ENCODE measurements at regions not wholly inside any gene's neighbourhood (a gene's known extent, or its start where the extent isn't known, plus 50 kb on each side); places are given as distances from the start of the nearest gene placed in this dataset.

GRCh38 chr10:29169021-29169420 lies 119.8 kb upstream of the LYZL1 start:
- DNase-seq (ENCODE audit: extremely low read depth in 1 of 4, low spot score in 3 of 4) (no peak), FAIRE-seq (no peak), ATAC-seq (no peak)
- ChIA-PET POLR2A (no interaction called here), CTCF (ENCODE audit: low intra/inter-chr PET ratio) (no interaction called here)
- no peak for TF ChIP-seq ZBTB17 (CRISPR knock-in tag; IDR thresholded peaks at IDR 0.05)
- TF ChIP-seq ZNF79 (CRISPR knock-in tag; IDR thresholded peaks at IDR 0.05; ENCODE audit: low read depth): no peak
- no peak for TF ChIP-seq ZNF76 (CRISPR knock-in tag; IDR thresholded peaks at IDR 0.05; ENCODE audit: borderline replicate concordance)
- 0% methylated on average over 2 of the region's 2 CpGs for WGBS (ENCODE audit: insufficient coverage, low coverage, missing lambda C conversion rate)
- H3K36me3 ChIP-seq (ENCODE audit: control insufficient read depth, insufficient read depth, low read length): no peaks in the 10 kb centered on the region
- in situ Hi-C loops (cut with MboI) (no loop called here), intact Hi-C loops (cut with micrococcal nuclease) (no loop called here)
- no peak overlapping the region for H3K4me2 ChIP-seq (ENCODE audit: insufficient read depth, low read length)
- no peak overlapping the region for H2AFZ ChIP-seq (ENCODE audit: low read depth, low read length)
- H3K9me1 ChIP-seq (ENCODE audit: control insufficient read depth, insufficient read depth, low read length): no peaks in the 10 kb centered on the region
- H3K4me3 ChIP-seq: no peak overlapping the region
- H3K27me3 ChIP-seq (ENCODE audit: control insufficient read depth in 2 of 2, insufficient read depth in 2 of 2, low read length in 2 of 2): no peaks in the 10 kb centered on the region
- H3K27ac ChIP-seq (ENCODE audit: extremely low read depth, low read depth, low read length): no peak overlapping the region
- 0 out of 2 replicates have a peak, but pooled peaks cover 3% of the 10 kb centered on the region for H3K9me3 ChIP-seq (replicated peaks; ENCODE audit: control insufficient read depth, insufficient read depth, low read depth, low read length)
- no peaks in the 10 kb centered on the region for H3K4me1 ChIP-seq (replicated peaks in 1 of 2; ENCODE audit: control insufficient read depth in 2 of 2, insufficient read depth in 2 of 2, low read length in 2 of 2)
- no peak overlapping the region for H3K9ac ChIP-seq (ENCODE audit: insufficient read depth in 1 of 2, low read depth in 2 of 2, low read length in 2 of 2)
- H3K79me2 ChIP-seq (ENCODE audit: control insufficient read depth, insufficient read depth, low read length): no peaks in the 10 kb centered on the region
- no TSS peak for BruUV-seq (replicated peaks)
- H4K20me1 ChIP-seq (replicated peaks; ENCODE audit: control insufficient read depth, insufficient read depth, low read length): no peaks in the 10 kb centered on the region

- no peak overlapping the region for H3K27ac ChIP-seq (ENCODE audit: extremely low read depth, low read depth, low read length)
- DNase-seq (ENCODE audit: extremely low read depth in 1 of 4, low spot score in 3 of 4) (no peak), ATAC-seq (no peak), FAIRE-seq (no peak)
- BruUV-seq (replicated peaks): no TSS peak
- no peaks in the 10 kb centered on the region for H3K9me1 ChIP-seq (ENCODE audit: control insufficient read depth, insufficient read depth, low read length)
- 1% methylated on average over 9 of the region's 9 CpGs for WGBS (ENCODE audit: insufficient coverage, low coverage, missing lambda C conversion rate)
- H3K4me3 ChIP-seq: no peak overlapping the region
- in situ Hi-C loops (cut with MboI): no loop called here
- no peak overlapping the region for H2AFZ ChIP-seq (ENCODE audit: low read depth, low read length)
- no peak overlapping the region for H3K9ac ChIP-seq (ENCODE audit: insufficient read depth in 1 of 2, low read depth in 2 of 2, low read length in 2 of 2)
- no peaks in the 10 kb centered on the region for H4K20me1 ChIP-seq (replicated peaks; ENCODE audit: control insufficient read depth, insufficient read depth, low read length)
- no peaks in the 10 kb centered on the region for H3K27me3 ChIP-seq (ENCODE audit: control insufficient read depth in 2 of 2, insufficient read depth in 2 of 2, low read length in 2 of 2)
- ChIA-PET POLR2A (interaction anchor here (0.5 kb wide), 1 partner anchor 177 kb away, joined by 3 read pairs; no protein-coding TSS in a partner anchor), CTCF (ENCODE audit: low intra/inter-chr PET ratio) (no interaction called here)
- H3K9me3 ChIP-seq (replicated peaks; ENCODE audit: control insufficient read depth, insufficient read depth, low read depth, low read length): 0 out of 2 replicates have a peak, but pooled peaks cover 3% of the 10 kb centered on the region
- no peak for TF ChIP-seq ZNF785 (CRISPR knock-in tag; IDR thresholded peaks at IDR 0.05)
- no peak for TF ChIP-seq PML (IDR thresholded peaks at IDR 0.05; ENCODE audit: low read length)
- no peak for TF ChIP-seq ZNF644 (tag; IDR thresholded peaks at IDR 0.05; ENCODE audit: low read depth)
- no peak for TF ChIP-seq HDAC6 (IDR thresholded peaks at IDR 0.05; ENCODE audit: low read depth, low read length)
- TF ChIP-seq MECOM (CRISPR knock-in tag; IDR thresholded peaks at IDR 0.05): no peak
- TF ChIP-seq GATAD2A (IDR thresholded peaks at IDR 0.05): no peak
- no peak for TF ChIP-seq EP400 (IDR thresholded peaks at IDR 0.05)
- no peak for TF ChIP-seq GATA2 (CRISPR knock-in tag; IDR thresholded peaks at IDR 0.05)
- TF ChIP-seq, protein P1, sequence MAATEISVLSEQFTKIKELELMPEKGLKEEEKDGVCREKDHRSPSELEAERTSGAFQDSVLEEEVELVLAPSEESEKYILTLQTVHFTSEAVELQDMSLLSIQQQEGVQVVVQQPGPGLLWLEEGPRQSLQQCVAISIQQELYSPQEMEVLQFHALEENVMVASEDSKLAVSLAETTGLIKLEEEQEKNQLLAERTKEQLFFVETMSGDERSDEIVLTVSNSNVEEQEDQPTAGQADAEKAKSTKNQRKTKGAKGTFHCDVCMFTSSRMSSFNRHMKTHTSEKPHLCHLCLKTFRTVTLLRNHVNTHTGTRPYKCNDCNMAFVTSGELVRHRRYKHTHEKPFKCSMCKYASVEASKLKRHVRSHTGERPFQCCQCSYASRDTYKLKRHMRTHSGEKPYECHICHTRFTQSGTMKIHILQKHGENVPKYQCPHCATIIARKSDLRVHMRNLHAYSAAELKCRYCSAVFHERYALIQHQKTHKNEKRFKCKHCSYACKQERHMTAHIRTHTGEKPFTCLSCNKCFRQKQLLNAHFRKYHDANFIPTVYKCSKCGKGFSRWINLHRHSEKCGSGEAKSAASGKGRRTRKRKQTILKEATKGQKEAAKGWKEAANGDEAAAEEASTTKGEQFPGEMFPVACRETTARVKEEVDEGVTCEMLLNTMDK (IDR thresholded peaks at IDR 0.05; ENCODE audit: borderline replicate concordance, insufficient read depth, low read depth, low read length, poor library complexity, severe bottlenecking): no peak
- TF ChIP-seq NR1H2 (CRISPR knock-in tag; IDR thresholded peaks at IDR 0.05): no peak
- TF ChIP-seq HNRNPLL (IDR thresholded peaks at IDR 0.05; ENCODE audit: low read depth, low read length, poor library complexity, severe bottlenecking): no peak
- TF ChIP-seq, protein P2, sequence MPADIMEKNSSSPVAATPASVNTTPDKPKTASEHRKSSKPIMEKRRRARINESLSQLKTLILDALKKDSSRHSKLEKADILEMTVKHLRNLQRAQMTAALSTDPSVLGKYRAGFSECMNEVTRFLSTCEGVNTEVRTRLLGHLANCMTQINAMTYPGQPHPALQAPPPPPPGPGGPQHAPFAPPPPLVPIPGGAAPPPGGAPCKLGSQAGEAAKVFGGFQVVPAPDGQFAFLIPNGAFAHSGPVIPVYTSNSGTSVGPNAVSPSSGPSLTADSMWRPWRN (IDR thresholded peaks at IDR 0.05; ENCODE audit: low read depth): no peak
- no peak for TF ChIP-seq SOX6 (IDR thresholded peaks at IDR 0.05)
- no peaks in the 10 kb centered on the region for H3K4me1 ChIP-seq (replicated peaks in 1 of 2; ENCODE audit: control insufficient read depth in 2 of 2, insufficient read depth in 2 of 2, low read length in 2 of 2)
- intact Hi-C loops (cut with micrococcal nuclease): no loop called here
- no peak overlapping the region for H3K4me2 ChIP-seq (ENCODE audit: insufficient read depth, low read length)
- no peaks in the 10 kb centered on the region for H3K36me3 ChIP-seq (ENCODE audit: control insufficient read depth, insufficient read depth, low read length)
- no peaks in the 10 kb centered on the region for H3K79me2 ChIP-seq (ENCODE audit: control insufficient read depth, insufficient read depth, low read length)
Observed at GRCh38 chr10:29171717-29172116, 117.2 kb upstream of the LYZL1 start.
